HTR-8/SVneo (cell line): ENCODE measurements at regions not wholly inside any gene's neighbourhood (a gene's known extent, or its start where the extent isn't known, plus 50 kb on each side); places are given as distances from the start of the nearest gene placed in this dataset.
A peak's percentile ranks its signal among the peaks of the same experiment; 100 is the strongest.
"Not testable (repeated sequence)": the region's sequence is repeated elsewhere in the genome, so short reads cannot be mapped to it uniquely, and the experiment has no call there.

Experiments used
- DNase-seq: peaks from one replicate; pipeline ENCODE4 v3.0.0; 2011; ENCODE audit warnings: low spot score, mixed read lengths; ENCODE audit not compliant: insufficient read length
- FAIRE-seq: peaks from 2 replicates; lab custom pipeline; 2011; peaks lifted over from hg19 to GRCh38; lab: Jason Lieb, UNC

DNA sequence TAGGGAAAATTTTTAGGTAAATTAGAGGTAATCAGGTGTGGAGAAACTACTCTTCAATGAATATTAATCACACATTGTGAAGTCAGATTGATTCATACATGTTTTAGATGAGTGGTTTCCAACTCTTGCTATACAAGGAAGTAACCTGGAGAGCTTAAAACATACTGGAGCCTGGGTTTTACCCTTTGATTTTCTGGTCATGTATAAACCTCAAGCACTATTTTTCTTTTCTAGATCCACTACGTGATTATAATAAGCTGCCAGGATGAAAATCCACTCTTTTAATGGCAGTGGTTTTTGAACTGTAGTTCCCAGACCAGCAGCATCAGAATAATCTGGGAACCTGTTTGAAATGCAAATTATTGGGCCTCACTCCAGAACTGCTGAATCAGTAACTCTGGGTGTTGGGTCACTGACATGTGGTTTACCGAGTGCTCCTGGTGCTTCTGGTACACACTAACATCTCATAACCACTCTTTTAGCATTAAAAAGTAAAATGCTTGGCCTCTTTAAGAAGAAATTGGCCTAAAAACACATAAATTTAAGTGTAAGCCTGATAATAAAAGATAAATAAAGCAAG is 63.4 kb downstream of the DCAF12L1 start:
- DNase-seq (no peak), FAIRE-seq (no peak)

DNA sequence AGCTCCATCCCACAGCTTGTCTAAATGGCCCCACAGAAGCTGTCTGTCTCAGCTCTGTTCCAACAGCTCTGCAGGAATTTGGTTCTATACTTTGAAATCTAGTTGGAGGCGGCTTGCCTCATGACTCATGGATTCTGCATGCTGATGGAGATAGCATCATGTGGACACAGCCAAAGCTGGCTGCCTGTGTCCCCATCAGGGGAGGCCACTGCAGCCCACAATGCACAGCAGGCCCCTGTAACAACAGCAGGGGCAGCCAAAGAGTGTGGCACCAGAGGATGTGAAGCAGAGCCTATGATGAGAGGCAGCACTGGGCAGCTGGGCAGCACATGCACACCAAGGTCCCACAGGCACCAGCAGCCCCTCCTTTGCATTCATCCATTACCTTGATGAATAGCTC is 67.2 kb downstream of the DCAF12L1 start:
- DNase-seq (peak; percentile 3), FAIRE-seq (no peak)

DNA sequence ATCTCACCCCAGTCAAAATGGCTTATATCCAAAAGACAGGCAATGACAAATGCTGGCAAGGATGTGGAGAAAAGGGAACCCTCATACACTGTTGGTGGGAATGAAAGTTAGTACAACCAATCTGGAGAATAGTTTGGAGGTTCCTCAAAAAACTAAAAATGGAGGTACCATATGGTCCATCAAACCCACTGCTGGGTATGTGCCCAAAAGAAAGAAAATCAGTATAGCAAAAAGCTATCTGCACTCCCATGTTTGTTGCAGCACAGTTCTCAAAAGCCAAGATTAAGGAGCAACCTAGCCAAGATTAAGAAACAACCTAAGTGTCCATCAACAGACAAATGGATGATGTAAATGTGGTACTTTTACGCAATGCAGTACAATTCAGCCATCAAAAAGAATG is 70.7 kb downstream of the DCAF12L1 start:
- FAIRE-seq: no peak
- no peak for DNase-seq

DNA sequence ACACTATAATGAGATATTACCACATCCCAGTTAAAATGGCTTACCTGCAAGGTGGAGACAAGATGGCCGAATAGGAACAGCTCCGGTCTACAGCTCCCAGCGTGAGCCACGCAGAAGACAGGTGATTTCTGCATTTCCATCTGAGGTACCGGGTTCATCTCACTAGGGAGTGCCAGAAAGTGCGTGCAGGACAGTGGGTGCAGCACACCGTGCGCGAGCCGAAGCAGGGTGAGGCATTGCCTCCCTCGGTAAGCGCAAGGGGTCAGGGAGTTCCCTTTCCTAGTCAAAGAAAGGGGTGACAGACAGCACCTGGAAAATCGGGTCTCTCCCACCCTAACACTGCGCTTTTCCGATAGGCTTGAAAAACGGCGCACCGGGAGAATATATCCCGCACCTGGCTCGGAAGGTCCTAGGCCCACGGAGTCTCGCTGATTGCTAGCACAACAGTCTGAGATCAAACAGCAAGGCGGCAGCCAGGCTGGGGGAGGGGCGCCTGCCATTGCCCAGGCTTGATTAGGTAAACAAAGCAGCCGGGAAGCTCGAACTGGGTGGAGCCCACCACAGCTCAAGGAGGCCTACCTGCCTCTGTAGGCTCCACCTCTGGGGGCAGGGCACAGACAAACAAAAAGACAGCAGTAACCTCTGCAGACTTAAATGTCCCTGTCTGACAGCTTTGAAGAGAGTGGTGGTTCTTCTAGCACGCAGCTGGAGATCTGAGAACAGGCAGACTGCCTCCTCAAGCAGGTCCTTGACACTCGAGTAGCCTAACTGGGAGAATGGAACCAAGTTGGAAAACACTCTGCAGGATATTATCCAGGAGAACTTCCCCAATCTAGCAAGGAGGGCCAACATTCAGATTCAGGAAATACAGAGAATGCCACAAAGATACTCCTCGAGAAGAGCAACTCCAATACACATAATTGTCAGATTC is 92.5 kb downstream of the DCAF12L1 start:
- not testable (repeated sequence) for DNase-seq, FAIRE-seq

DNA sequence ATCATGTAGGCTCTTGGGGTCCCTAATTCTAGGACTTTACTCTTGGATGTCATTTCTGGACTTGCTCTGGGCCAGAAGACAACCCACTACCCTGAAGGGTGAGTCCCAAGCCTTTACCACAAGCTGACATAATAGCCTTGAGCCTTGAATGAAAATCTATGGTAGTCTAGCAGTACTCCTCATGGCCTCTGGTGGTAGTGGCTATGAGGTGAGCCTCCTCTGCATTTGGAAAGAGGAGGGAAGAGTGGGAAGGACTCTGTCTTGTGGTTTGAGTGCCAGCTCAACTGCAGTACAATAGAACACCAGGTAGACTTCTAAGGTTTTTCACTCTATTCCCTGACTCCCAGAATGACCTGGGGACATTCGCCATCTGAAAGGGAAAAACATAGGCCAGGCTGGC is 96.5 kb downstream of the DCAF12L1 start:
- DNase-seq (no peak), FAIRE-seq (no peak)

DNA sequence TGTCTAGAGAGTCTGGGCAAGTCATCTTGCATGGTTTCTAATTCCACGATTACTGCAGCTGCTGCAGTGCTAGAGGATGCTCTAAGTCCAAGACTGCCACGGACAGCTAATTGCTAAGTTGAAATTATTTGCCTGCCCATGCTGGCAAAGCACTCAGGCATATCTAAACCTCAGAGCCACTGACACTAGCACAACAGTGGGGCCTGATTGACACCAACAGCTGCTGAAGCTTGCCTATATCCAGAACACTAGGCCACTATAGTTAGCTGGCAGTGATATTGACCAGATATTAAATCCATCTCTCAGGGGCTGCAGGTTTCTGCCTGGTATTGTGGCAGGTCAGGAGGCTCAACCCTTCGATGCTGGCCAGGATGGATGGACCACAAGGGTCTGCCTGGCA is 103.9 kb downstream of the DCAF12L1 start:
- DNase-seq (no peak), FAIRE-seq (no peak)
